WERI-Rb-1 (cell line): ENCODE measurements at regions not wholly inside any gene's neighbourhood (a gene's known extent, or its start where the extent isn't known, plus 50 kb on each side); places are given as distances from the start of the nearest gene placed in this dataset.
A peak's percentile ranks its signal among the peaks of the same experiment; 100 is the strongest.

Source experiments
- DNase-seq: peaks from one replicate; pipeline ENCODE4 v3.0.0-alpha.2; 2020
- H3K27ac ChIP-seq: fragments of 250-450 bp; sonication (Bioruptor Pico); 2 replicates; pipeline ENCODE4 v1.5.1; 2020; ENCODE audit warnings: mild to moderate bottlenecking, moderate library complexity
- H3K27me3 ChIP-seq: fragments of 250-450 bp; sonication (Bioruptor Pico); 2 replicates; pipeline ENCODE4 v1.5.1; 2021; ENCODE audit warnings: mild to moderate bottlenecking, low read depth, moderate library complexity; ENCODE audit not compliant: insufficient read depth, severe bottlenecking
- H3K36me3 ChIP-seq: fragments of 250-450 bp; sonication (Bioruptor Pico); 2 replicates; pipeline ENCODE4 v1.5.1; 2020; ENCODE audit warnings: mild to moderate bottlenecking, moderate library complexity
- H3K4me3 ChIP-seq: 2 replicates; pipeline ENCODE4 v1.5.1; 2011; ENCODE audit warnings: low read depth, mild to moderate bottlenecking, control low read depth, low read length
- H3K9me3 ChIP-seq: fragments of 250-450 bp; sonication (Bioruptor Pico); 2 replicates; pipeline ENCODE4 v1.5.1; 2021; ENCODE audit warnings: mild to moderate bottlenecking, moderate library complexity; ENCODE audit not compliant: severe bottlenecking
- CTCF ChIP-seq: IDR thresholded peaks from 2 replicates; pipeline ENCODE4 v1.5.1; 2011; ENCODE audit warnings: low read depth, mild to moderate bottlenecking, control low read depth, inconsistent platforms, low read length

DNA sequence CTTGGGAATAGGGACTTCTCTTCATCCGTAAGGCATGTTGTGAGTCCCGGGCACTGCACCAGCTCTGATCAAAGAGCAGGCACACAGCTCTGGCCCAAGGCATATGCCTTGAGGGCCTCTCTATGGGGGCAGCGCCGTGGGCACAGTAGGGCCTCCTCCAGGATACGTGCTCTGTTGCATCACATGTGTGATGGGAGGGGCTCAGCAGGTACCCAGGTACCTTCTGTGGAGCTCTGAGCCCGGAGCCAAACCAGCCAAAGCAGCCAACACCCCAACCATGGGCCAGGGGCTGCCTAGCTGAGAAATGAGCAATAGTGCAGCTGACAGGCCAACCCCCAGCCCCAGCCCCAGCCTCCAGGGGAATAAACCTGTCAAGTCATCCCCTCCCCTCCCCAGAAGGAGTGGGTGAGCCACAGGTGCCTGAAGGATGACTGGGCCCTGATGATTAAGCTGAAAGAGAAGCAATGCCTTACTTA, 79.7 kb upstream of the SHISAL1 start:
- Histone ChIP-seq H3K27ac (no peak overlapping the region), H3K27me3 (no peaks in the 10 kb centered on the region), H3K9me3 (no peaks in the 10 kb centered on the region), H3K36me3 (no peaks in the 10 kb centered on the region), H3K4me3 (no peak overlapping the region)
- peak; percentile 4 for DNase-seq
- no peak for TF ChIP-seq CTCF

- no peak for TF ChIP-seq CTCF
- no peaks in the 10 kb centered on the region for H3K9me3 ChIP-seq
- peak; percentile 68 for DNase-seq
- H3K27ac ChIP-seq = no peak overlapping the region
- no peak overlapping the region for H3K4me3 ChIP-seq
- no peaks in the 10 kb centered on the region for H3K27me3 ChIP-seq
- no peaks in the 10 kb centered on the region for H3K36me3 ChIP-seq
These were observed 79.0 kb upstream of the SHISAL1 start for GRCh38 chr22:44391481-44392445.

- DNase-seq = no peak
- no peak for TF ChIP-seq CTCF
- H3K4me3 ChIP-seq = no peak overlapping the region
- no peaks in the 10 kb centered on the region for H3K27me3 ChIP-seq
- H3K36me3 ChIP-seq = no peaks in the 10 kb centered on the region
- no peaks in the 10 kb centered on the region for H3K9me3 ChIP-seq
- peak overlapping the region; percentile 9 for H3K27ac ChIP-seq
These were observed 78.3 kb upstream of the SHISAL1 start for GRCh38 chr22:44391015-44391414.

DNA sequence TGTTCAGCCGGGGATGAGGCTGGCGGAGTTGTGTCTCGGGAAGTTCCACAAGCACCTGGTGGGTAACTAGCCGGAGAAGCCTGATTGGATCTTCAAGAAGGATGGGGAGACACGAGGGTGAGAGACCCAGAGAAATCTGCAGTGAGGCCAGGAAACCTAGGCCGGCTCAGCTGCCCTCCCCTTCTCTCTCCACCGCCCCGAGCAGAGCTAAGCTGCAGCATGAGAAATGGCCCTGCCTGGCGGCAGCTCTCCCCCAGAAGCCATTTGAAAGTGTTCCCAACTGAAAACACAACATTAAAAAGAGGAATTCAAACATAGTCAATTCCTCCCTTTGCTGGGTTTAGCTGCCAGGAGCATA, 77.8 kb upstream of the SHISAL1 start:
- no peaks in the 10 kb centered on the region for H3K27me3 ChIP-seq
- no peaks in the 10 kb centered on the region for H3K9me3 ChIP-seq
- H3K27ac ChIP-seq = no peak overlapping the region; the same call in 1 of the 2 replicates
- H3K4me3 ChIP-seq = no peak overlapping the region
- H3K36me3 ChIP-seq = no peaks in the 10 kb centered on the region
- DNase-seq = no peak
- no peak for TF ChIP-seq CTCF

DNA sequence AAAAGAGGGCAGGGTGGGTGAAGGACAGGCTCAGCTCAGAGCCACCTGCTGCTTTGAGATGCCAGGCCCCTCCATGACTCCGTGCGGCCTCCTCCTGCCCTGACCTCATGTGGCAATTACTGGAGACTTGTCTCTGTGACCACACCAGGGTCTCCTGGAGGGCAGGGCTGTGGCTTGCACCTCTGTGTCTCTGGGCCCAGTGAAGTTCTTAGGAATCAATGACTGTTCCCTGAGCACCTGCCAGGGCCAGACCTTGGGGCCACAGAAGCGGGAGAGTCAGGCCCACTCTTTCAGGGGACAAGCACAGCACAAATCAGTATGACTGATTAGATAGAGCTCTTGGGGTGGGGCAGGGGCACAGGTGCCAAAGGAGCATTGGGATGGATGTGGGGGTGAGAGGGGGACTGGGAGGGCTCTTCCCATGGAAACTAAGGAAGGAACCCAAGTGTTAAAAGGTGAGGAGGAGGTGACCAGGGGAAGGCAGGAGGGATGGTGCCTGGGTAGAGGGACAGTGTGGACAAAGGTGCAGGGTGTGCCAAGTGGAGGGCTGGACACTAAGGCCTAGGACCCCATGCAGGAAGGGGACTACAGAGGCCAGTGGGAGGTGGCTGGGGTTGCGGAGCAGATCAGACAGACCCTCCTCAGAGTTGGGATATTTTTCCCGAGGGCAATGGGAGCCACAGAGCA, 77.3 kb upstream of the SHISAL1 start:
- TF ChIP-seq CTCF = no peak
- Histone ChIP-seq H3K27me3 (no peaks in the 10 kb centered on the region), H3K4me3 (no peak overlapping the region), H3K9me3 (no peaks in the 10 kb centered on the region), H3K36me3 (no peaks in the 10 kb centered on the region), H3K27ac (no peak overlapping the region)
- no peak for DNase-seq
